ENCODE measurements at regions not wholly inside any gene's neighbourhood (a gene's known extent, or its start where the extent isn't known, plus 50 kb on each side); places are given as distances from the start of the nearest gene placed in this dataset.
A peak's percentile ranks its signal among the peaks of the same experiment; 100 is the strongest.

DNA sequence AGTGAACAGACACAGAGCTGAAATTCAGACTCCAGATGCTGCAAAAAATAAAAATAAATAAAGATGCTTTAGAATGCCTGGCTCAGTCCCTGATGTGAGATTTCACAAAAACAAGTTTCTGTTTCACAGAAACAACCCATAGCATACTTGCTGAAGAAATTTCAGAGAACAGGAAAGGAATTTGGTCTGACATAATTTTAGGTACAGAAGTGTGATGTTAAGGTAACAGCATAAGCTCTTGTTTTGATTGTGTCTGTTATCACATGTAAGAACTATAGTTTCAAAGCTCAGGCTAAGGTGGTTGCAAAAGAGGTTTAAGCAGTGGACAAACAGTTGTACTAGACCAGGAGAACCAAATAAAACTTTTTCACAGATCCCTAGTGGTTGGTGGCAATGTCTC, 152.1 kb downstream of the PTGER3 start:
- no peak for DNase-seq

DNA sequence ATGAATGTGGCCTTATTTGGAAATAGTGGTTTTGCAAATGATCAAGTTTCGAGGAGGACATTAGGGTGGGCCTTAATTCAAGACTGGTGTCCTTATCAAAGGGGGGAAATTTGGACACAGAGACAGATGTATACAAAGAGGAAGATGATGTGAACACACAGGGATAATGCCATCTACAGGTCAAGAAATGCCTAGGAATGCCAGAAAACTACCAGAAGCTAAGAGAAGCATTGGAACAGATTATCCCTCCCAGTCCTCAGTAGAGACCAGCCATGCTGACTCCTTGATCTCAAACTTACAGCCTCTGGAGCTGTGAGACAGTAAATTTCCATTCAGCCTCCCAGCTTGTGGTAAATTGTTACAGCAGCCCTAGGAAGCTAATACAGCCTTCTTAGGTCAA, 151.4 kb downstream of the PTGER3 start:
- peak in 1 of 2 experiments; percentile 8 for DNase-seq

DNA sequence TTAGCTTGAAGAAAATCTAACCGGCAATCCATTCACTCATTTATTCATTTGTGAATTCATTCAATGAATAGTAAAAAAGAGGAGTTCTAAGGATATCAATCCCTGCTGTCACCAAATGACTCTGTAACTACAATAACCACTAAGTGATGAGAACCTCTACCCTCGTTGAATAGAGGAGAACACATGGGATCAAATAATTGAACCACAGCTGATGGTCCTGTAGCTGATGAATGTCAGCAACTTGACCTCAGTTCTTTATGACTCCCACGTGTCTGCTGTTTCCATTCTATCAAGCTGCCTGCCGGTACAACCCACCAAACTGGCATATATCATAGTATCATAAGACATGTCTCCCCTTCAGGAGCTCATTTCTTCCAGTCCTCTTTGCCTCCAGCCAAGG, 150.3 kb downstream of the PTGER3 start:
- DNase-seq, result no peak

DNA sequence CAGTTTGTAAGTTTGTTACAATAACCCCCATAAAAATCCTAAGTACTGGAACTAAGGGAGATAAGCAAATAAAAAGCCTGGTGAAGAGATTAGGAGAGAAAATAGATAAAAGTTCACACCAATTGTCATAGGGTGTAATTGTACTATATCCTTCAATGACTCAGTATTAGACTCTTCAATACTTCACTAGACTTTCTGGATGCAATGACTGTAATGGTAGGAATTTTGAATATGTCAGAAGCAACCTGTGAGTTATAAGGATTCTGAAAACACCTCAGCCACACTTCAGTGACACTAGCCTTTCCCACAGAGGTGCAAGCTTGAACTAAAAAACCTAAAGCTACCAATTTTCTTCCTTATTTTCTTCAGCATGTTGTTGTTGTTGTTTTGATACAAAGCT, 147.9 kb downstream of the PTGER3 start:
- no peak for DNase-seq

DNA sequence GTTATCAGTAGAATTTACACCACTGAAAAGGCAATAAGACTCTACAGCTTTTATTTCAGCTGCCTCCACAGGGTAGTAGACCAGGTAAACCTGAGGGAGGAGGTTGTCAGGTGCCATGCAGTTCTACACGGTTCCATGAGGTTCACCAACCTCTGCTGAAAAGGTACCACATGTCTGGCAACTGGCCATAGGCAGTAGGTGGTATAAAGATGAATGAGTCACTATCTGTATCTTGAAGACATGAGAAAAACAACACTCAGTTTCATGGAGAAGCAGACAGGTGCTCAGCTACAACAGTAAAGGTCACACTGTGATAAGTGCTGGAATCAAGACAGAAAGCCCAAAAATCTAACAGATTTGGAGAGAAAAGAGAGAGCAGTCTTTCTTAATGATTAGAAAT, 145.4 kb downstream of the PTGER3 start:
- no peak for DNase-seq

DNA sequence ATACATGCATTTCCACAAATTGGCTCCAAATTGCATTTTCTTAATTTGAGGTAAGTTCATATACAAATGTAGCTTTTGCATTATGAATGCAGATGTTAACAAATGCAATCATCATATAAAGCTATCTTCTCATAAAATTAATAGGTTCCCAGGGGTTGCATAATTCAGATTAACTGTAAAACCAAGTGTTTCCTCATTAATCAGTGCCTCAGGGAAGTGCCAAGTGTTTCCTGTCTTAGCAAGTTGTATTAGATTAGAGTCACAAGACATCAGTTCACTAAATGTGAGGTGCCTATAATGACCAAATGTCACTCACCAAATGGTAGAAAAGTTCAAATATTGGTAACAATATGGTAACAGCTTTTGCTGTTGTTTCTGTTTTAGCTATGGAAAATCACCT, 140.8 kb downstream of the PTGER3 start:
- DNase-seq, result no peak

DNA sequence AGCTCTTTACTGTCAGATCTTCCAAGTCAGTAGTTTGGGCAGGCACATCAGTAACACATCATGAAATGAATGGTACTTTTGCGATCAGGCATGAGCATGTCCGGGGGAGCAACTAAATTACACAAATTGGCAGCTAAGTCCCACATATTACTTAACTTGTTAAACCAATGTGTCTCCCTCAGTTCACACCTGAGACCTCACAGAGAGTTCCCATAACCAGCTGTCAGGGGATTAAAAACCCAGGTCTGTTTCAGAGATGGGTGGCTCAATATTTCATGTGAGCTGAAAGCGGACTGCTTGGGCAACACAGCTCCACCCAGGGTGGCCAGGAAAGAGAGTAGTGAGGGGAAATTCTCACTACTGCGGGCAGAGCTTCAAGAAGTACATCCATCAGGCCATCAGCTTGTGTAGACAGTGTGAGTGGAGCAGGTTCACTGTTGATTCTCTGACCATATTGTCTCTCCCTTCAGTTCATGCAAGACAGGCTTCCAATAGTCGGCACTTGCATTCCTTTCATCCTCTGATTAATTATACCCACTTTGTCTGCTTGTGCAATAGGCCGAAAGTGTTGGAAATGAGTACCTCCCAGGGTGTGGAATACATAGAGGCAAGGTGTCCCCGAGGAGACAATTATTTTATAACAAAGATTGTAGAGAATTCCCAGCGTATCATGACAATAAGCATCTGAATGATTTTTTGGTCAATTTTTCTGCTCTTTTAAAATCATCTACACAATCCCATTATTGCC, 139.9 kb downstream of the PTGER3 start:
- DNase-seq, result no peak

DNA sequence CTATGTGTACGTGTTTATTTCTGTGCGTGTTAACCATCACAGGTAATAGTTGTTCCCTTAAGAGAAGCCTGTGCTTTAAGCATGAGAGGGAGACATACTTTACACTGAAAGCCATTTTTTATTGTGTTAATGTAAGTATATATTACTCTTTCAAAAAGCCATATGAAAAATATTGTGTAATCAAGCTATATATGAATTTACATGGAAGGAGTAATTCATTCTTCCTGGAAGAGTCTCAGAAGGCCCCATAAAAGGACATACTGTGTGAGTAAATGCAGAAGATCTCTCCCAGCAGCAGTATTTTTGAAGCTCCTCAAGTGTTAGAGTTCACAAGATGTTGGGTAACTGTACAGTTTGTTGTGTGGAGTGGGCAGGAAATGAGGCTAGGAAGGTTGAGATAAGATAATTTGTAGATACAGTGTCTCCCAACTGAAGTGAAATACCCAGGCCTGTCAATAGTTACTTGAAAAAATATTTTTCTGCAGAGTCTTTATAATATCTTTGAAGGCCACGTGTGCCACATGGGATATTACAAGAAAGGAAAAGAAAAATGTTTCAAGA, 138.3 kb downstream of the PTGER3 start:
- DNase-seq, result no peak

DNA sequence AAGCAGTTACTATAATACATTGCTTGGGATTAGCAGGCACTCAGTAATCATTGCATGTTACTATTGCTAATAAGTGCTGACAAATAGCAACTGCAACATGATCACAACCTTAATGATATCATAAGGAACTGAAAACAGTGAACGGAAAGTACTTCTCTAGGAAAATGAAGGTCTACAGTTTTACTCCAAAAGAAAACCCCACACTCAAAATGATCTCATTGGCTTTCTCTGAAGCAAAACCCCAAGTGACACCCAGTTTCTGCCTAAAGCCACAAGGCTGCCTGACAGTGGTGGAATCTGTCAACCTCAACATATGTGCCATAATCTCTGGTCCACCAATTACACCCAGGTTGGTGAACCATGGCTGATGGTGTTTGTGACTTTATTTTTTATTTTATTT, 137.6 kb downstream of the PTGER3 start:
- DNase-seq, result no peak

DNA sequence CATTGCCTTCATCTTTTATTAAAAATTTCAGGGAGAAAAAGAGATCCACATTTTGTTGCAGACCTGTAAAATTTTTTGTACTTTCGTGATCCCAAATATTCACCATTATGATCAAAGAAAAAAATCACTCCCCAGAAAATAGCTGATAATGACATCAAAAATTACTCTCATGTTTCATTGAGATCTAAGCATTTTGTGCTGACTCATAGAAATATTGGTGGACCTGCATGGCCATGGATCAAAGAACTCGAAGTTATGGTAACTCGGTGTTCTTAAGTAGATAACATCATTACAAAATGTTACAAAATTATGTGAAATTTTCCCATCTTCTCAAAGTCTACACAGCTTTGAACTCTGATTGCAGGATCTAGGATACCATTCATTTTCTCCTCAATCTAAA, 135.8 kb downstream of the PTGER3 start:
- no peak for DNase-seq

DNA sequence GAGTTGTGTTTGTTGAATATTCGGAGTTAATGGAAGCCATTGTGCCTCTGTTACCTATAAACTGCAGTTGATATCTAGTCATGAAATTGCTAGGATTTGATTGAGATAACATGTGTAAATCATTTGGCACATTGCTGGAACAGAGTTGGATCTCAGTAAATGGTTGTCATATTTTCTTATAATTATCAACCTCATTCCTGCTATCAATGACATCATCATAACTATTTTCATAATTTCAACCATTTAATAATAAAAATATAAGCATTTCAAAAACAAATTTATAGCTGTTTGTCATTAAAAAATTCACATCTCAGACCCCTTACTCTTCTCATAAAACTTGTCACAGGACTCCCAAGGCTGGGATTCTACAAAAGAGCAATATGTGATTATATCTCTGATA, 133.4 kb downstream of the PTGER3 start:
- no peak for DNase-seq

DNA sequence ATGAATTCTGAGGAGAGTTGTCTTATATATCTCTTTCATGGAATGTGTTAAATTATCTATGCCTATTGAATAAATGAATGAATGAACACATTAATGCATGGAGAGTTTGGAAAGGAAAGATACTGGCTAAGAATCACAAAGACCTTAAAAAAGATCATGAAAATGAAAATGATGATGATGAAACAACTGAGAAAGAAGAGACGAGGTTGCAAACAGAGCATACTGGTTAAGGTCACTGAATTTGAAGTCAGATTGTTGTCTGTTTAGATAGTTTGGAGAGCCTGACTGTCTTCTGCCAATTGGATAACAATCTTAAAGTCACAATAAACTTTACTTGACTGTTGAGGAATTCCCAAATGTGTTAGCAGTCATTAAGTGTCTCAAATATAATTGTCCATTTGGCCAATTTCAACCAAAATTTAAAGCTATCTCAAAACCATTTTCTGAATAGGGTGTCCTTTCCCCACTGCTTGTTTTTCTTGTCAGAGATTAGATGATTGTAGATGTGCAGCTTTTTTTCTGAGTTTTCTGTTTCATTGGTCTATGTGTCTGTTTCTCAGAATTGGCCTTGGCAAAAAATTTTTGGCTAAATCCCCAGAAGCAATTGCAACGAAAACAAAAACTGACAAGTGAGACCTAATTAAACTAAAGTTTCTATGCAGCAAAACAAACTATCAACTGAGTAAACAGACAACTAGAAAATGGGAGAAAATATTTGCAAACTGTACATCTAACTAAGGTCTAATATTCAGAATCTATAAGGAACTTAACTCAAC, 132.2 kb downstream of the PTGER3 start:
- peak in 1 of 2 experiments; percentile 8 for DNase-seq

DNA sequence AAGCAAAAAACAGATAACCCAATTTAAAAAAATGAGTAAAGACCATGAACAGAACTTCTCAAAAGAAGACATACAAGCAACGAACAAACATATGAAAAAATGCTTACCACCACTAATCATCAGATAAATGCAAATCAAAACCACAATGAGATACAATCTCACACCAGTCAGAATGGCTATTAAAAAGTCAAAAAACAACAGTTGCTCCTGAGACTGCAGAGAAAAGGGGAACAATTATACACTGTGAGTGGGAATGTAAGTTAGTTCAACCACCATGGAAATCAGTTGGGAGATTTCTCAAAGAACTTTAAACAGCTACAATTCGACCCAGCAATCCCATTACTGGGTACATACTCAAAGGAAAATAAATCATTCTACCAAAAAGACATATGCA, 131.6 kb downstream of the PTGER3 start:
- DNase-seq, result no peak

DNA sequence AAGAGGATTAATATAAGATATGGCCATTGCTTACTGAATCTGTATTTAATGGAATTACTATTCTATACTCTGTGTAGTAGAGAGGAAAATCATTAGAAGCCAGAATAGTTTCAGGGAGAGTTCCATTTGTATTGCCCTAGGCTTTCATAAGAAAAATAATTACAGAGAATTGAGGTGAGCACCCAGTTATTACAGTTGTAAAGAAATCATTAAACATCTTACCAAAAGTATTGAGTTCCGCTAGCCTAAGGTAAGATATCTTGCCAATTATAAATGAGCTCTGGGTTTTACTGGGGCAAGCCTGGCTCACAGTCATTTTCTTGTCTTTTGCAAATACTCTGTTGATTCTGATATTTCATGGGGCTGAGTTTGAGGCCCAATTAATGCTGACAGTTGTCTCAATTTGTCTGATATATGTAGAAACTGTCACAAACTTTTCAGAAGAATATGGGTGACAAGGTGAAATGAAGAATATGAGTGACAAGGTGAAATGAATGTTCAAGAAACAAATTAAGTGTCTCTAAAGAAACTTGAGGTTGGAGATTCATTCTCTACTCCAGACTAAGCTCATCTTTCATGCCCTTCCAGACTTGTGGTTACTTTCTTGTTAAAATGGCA, 127.8 kb downstream of the PTGER3 start:
- DNase-seq, result no peak
